Smooth muscle cell (in vitro differentiated cells): ENCODE measurements at regions not wholly inside any gene's neighbourhood (a gene's known extent, or its start where the extent isn't known, plus 50 kb on each side); places are given as distances from the start of the nearest gene placed in this dataset.

Source experiments
- DNase-seq: peaks from one replicate; lab custom pipeline; 2025; ENCODE audit not compliant: unreplicated experiment; lab: John Stamatoyannopoulos, UW
- H2AFZ ChIP-seq: fragments of 200-600 bp; sonication (generic); 2 replicates; pipeline ENCODE4 v1.6.0; 2016; ENCODE audit warnings: antibody characterized with exemption, low read depth, mild to moderate bottlenecking
- H3F3A ChIP-seq: fragments of 200-600 bp; sonication (generic); 2 replicates; pipeline ENCODE4 v1.6.0; 2017; ENCODE audit warnings: antibody characterized with exemption, low read depth
- H3K27ac ChIP-seq: fragments of 200-600 bp; sonication (generic); 2 replicates; pipeline ENCODE4 v1.5.1; 2016; ENCODE audit warnings: low read depth, mild to moderate bottlenecking
- H3K27me3 ChIP-seq: fragments of 200-600 bp; sonication (generic); 2 replicates; pipeline ENCODE4 v1.6.1; 2016; ENCODE audit warnings: low read depth, mild to moderate bottlenecking
- H3K36me3 ChIP-seq: fragments of 200-600 bp; sonication (generic); 2 replicates; pipeline ENCODE4 v1.5.1; 2016; ENCODE audit warnings: low read depth
- H3K4me1 ChIP-seq: fragments of 200-600 bp; sonication (generic); 2 replicates; pipeline ENCODE4 v1.5.1; 2016; ENCODE audit warnings: low read depth
- H3K4me2 ChIP-seq: fragments of 200-600 bp; sonication (generic); 2 replicates; pipeline ENCODE4 v1.6.0; 2016; ENCODE audit warnings: mild to moderate bottlenecking
- H3K4me3 ChIP-seq: fragments of 200-600 bp; sonication (generic); 2 replicates; pipeline ENCODE4 v1.5.1; 2016; ENCODE audit warnings: mild to moderate bottlenecking
- H3K79me2 ChIP-seq: fragments of 200-600 bp; sonication (generic); 2 replicates; pipeline ENCODE4 v1.6.0; 2016; ENCODE audit warnings: low read depth, mild to moderate bottlenecking
- H3K9ac ChIP-seq: fragments of 200-600 bp; sonication (generic); 2 replicates; pipeline ENCODE4 v1.6.0; 2016; ENCODE audit warnings: low read depth
- H3K9me3 ChIP-seq: fragments of 200-600 bp; sonication (generic); replicated peaks from 2 replicates; pipeline ENCODE4 v1.5.1; 2016; ENCODE audit warnings: low read depth
- H4K20me1 ChIP-seq: fragments of 200-600 bp; sonication (generic); 2 replicates; pipeline ENCODE4 v1.6.0; 2016; ENCODE audit warnings: low read depth
- WGBS: methylation state at CpG from one replicate; pipeline ENCODE4 v1.1.7; 2016; ENCODE audit warnings: low lambda C conversion rate; 5-methylcytosine and 5-hydroxymethylcytosine counted together
- TF ChIP-seq, protein P1 (sequence below): fragments of 200-600 bp; sonication (generic); IDR thresholded peaks from 2 replicates; pipeline ENCODE4 v1.5.1; 2017; ENCODE audit warnings: borderline replicate concordance, mild to moderate bottlenecking, antibody characterized with exemption; ENCODE audit not compliant: insufficient read depth, poor library complexity, severe bottlenecking

DNA sequence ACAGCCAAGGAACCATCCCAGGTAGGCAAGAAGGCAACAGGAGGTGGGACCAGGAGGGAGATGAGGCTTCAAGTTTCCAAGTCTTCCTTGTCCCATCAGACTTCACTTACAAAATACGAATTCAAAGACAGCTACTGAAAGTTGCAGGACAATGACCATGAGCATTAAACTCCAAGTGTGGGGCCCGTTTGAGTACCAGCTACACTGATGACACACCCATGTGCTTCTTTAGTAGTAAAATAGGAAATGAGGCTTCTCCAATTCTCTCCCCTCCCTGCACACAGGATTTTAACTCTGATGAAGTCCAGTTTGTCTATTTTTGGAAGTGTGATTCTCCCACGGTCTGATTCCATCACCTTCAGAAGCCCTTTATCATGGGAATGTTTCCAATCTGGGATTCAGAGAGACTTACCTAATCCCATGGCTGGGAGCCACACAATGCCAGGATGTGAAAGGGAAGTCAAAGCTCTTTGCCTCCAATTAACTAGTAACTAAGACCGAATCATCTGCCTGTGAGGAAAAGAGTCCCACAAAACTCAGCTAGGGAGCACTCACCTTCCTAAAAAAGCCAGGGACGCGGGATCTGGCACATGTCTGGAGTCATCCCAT is 222.8 kb upstream of the MSX2 start:
- 50% methylated on average over 6 of the region's 6 CpGs for WGBS
- H3K4me3 ChIP-seq, result no peak overlapping the region

DNA sequence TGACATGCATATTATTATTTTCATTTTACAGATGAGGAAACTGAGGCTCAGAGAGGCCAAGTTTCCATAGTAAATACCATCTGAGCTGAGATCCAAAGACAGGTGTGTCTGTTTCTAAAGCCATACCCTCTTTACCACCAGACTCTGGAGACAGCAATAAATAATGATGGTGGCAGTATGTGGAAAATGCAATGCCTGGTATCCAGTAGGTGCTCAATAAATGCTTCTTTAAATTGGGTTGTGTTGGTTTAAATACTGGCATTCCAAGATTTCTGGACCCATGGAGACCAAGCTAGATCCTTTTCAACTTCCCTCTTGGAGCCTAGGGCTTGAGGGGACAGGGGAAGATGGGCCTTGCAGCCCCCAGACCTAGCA is 221.3 kb upstream of the MSX2 start:
- H2AFZ ChIP-seq, result no peak overlapping the region

More for the DNA sequence above, 222.8 kb upstream of the MSX2 start:
- Histone ChIP-seq H3K9me3 (peaks cover 11% of the 10 kb centered on the region), H3K27me3 (no peaks in the 10 kb centered on the region), H3K36me3 (no peaks in the 10 kb centered on the region), H2AFZ (no peak overlapping the region), H3K4me1 (no peaks in the 10 kb centered on the region), H3K79me2 (no peaks in the 10 kb centered on the region), H3F3A (peaks cover 20% of the 10 kb centered on the region), H4K20me1 (no peaks in the 10 kb centered on the region), H3K9ac (no peak overlapping the region), H3K4me2 (no peak overlapping the region), H3K27ac (peak overlapping the region; percentile 23)
- DNase-seq, result no peak
- TF ChIP-seq, protein P1, sequence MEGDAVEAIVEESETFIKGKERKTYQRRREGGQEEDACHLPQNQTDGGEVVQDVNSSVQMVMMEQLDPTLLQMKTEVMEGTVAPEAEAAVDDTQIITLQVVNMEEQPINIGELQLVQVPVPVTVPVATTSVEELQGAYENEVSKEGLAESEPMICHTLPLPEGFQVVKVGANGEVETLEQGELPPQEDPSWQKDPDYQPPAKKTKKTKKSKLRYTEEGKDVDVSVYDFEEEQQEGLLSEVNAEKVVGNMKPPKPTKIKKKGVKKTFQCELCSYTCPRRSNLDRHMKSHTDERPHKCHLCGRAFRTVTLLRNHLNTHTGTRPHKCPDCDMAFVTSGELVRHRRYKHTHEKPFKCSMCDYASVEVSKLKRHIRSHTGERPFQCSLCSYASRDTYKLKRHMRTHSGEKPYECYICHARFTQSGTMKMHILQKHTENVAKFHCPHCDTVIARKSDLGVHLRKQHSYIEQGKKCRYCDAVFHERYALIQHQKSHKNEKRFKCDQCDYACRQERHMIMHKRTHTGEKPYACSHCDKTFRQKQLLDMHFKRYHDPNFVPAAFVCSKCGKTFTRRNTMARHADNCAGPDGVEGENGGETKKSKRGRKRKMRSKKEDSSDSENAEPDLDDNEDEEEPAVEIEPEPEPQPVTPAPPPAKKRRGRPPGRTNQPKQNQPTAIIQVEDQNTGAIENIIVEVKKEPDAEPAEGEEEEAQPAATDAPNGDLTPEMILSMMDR, result no peak

DNA sequence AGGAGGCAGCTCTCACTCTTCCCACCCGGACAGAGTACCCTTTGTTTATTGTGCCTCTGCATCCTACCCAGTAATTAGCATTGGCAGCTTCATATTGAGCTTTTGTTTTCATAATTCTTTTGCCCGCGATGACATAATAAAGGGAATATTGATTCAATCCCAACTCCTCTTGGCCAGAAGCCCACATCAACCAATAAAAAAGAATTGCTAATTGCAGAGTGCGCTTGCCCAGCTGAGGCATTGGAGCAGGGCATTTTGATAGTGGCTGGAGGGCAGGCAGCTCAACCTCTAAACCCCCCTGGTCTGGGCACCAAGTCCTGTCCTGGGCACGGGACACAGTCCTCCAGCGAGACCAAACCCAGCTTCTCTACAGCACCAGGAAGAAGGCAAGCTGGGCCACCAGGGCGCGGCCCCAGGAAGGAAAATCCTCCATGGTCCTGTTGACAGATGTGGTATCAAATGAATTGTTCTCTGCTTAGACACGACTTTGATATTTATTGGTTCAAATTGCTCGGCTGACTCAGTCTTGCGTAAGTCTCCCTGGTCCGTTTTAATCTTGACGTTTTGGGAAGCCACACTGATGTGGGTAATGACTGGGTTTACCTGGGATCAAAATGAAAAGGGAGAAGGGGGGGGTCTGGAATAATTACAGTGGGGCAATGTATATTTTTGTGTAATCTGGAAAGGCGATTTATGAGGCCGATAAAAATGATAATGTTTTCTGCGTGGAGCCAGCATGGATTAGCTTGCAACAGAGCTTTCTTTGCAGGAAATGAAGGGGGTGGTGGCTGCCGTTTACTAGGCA is 220.7 kb upstream of the MSX2 start:
- Histone ChIP-seq H3K9me3 (no peaks in the 10 kb centered on the region), H3K4me2 (peak overlapping the region; percentile 80), H3K79me2 (no peaks in the 10 kb centered on the region), H3F3A (peaks cover 20% of the 10 kb centered on the region), H3K27me3 (no peaks in the 10 kb centered on the region), H3K4me3 (peak overlapping the region; percentile 25), H3K36me3 (no peaks in the 10 kb centered on the region), H3K27ac (peak overlapping the region; percentile 39), H3K4me1 (no peaks in the 10 kb centered on the region), H3K9ac (no peak overlapping the region), H2AFZ (no peak overlapping the region), H4K20me1 (no peaks in the 10 kb centered on the region)
- TF ChIP-seq, protein P1, result no peak
- no peak for DNase-seq
- 30% methylated on average over 17 of the region's 17 CpGs for WGBS

More for the DNA sequence above, 221.3 kb upstream of the MSX2 start:
- H3K27me3 ChIP-seq, result no peaks in the 10 kb centered on the region
- H3K9me3 ChIP-seq, result peaks cover 5% of the 10 kb centered on the region
- no peak for DNase-seq
- no peaks in the 10 kb centered on the region for H3K4me1 ChIP-seq
- no peaks in the 10 kb centered on the region for H3K36me3 ChIP-seq
- peaks cover 20% of the 10 kb centered on the region for H3F3A ChIP-seq
- no peaks in the 10 kb centered on the region for H3K79me2 ChIP-seq
- no peak overlapping the region for H3K9ac ChIP-seq
- H3K4me2 ChIP-seq, result no peak overlapping the region
- no peak overlapping the region for H3K4me3 ChIP-seq
- no peaks in the 10 kb centered on the region for H4K20me1 ChIP-seq
- H3K27ac ChIP-seq, result no peak overlapping the region
- TF ChIP-seq, protein P1, result no peak
